ENCODE measurements at regions not wholly inside any gene's neighbourhood (a gene's known extent, or its start where the extent isn't known, plus 50 kb on each side); places are given as distances from the start of the nearest gene placed in this dataset.

DNA sequence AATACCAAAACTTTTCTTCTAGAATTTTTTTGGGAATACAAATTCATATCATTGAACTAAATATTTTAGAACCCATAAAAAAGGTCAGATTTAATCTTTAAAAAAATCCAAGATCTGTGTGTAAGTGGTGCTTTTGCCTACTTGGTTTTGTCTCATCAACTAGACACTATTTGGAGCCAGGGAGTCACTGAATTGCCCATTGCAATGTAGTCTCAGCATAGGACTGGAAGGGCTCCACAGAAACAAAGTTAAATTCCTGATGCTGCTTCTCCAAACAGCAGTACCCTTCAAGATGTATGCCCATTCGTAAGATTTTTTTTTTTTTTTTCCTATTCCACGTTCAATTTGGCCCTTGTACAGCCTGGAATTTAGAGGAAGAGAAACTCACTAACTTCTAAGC lies 208.0 kb upstream of the MPDZ start:
- DNase-seq (ENCODE audit: low spot score): no peak

DNA sequence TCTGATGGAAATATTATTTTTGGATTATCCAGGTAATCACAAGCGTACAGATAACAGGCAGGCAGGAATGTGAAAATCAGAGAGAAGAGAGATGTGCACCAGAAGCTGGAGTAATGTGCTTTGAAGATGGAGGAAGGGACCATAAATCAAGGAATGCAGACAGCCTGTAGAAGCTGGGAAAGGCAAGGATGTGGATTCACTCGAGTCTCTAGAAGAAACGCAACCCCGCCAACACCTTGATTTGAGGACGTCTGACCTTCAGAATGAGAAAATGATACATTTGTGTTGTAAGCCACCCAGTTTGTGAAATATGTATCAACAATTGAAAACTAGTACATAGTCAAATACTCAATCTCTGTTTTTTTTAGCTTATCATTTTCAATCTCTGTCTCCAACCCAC lies 207.6 kb upstream of the MPDZ start:
- DNase-seq (ENCODE audit: low spot score): no peak

DNA sequence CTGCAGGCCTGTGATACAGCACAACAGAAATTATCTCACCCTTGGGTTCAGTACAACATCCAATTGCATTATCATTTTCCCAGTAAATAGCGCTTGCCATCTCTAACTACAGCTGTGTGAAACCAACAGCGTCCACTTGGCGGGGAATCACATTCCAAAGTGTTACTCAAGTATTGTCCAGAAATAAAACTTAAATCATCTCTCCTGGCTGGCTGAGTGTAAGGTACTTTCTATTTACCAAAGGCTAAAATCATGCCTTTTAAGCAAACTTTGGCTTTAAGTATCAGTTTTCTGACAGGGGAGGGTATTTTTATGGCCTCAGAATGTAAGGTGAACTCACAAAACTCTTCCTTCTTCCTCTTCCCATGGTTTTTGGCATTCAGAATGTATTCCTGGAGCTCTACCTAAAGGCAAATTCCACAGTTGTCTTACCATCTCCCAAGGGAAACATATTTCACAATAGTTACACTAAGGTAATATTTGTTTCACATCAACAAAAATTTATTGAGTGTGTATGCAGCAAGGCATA lies 205.6 kb upstream of the MPDZ start:
- DNase-seq (ENCODE audit: low spot score): no peak

DNA sequence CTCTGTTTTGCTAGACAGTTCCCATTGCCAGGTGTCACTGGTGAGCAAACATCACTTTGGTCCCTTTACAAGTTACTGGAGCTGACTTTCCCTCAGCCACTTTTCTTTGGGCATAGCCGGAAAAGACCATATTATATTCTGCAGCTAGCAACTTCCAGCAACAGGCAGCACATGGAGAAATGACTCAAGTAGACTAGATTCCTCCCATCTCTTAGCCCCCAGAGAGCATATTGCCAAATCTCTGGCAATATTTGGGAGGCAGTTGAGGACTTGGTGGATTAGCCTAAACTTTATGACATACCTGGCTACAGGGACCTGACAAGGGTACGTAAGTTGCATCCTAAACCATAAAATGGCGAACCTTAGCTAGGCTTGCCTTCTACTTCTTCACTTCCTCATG lies 204.7 kb upstream of the MPDZ start:
- DNase-seq (ENCODE audit: low spot score): no peak

DNA sequence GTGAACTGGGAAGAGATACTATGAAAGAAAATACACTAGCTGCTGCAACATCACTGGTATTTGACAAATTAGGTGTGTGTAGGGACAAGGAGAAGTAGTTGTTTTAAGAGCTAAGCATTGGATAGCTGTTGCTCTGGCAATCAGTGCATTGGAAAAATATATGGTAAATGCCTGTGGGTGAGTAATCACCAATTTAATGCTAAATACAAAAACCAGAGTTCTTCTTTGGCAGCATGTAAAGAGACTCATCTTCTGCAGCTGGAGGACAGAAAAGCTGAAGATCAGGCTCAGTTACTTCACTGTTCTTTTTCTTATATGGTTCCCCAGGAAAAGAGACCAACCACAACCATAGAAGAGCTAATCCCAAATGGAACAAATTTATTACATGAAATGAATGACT lies 201.8 kb upstream of the MPDZ start:
- DNase-seq (ENCODE audit: low spot score): no peak

DNA sequence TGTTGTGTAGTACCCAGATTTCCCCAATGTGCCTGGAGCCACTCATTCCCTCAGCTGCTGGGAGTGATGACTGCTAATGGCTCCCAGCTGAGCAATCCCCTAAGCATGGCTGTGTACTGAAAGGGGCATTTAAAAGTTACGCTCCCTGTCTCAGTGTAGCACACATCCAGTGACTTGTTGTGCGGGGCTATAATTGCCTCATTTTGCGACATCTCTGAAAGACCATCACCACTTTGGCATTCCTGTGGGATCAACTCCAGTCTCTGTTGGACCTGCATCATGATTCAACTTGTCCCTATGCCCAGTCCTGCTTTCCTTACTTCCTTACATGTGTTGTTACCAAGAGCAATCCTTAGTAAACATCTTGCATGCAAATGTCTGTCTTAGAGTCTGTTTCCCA lies 201.2 kb upstream of the MPDZ start:
- no peak for DNase-seq (ENCODE audit: low spot score)

DNA sequence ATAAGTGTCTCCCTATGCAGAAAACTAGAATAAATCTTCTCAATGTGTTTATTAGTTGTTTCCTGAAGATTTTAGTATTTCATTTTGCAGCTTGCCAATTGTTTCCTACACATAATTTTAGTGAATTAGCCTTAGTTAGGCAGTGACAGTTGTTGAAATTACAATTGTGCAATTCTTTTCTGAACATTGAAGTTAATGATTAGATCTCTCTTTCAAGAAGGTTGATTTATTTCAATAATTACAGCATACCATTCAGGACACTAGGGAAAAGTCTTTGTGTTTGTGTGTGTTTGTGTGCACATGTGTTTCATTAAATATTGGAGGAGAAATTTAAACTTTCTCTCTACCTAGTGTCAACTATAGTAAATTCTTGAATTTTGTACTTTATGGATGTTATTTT lies 199.6 kb upstream of the MPDZ start:
- no peak for DNase-seq (ENCODE audit: low spot score)

DNA sequence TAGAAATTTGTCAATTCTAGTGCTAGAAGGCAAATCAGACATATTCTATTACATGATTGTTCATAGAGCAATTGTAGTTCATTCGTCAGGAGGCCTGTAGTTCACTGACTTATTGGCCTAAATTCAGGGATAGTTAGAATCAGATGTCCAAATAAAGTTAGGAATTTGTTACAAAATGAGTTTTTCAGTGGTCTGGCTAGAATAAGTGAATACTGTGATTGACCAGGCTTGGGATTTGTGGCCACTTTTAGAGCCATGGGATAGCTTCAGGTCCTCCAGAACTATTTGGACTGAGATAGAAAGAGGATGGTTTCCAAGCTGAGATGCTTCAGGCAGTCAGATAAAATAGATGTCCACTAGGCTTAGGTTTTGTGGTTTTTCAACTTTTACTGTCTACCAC lies 199.1 kb upstream of the MPDZ start:
- DNase-seq (ENCODE audit: low spot score): no peak

DNA sequence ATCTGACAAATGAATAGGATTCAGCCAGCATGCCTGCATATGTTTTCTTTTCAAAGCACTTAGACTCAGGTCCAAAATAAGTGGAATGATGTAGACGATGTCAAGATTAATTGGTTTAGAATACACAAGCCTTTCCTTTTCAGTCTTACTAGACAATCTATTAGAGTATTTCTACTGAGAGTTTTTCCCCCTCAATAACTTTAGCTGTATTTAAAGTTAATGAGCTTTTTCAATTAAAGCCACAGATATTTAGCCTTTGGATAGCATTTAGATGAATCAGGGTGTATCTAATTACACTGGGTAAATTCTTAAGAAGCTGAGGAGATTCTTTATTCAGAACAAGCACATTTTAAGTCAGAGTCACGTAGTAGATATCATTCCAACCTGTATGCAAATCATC lies 198.7 kb upstream of the MPDZ start:
- no peak for DNase-seq (ENCODE audit: low spot score)

DNA sequence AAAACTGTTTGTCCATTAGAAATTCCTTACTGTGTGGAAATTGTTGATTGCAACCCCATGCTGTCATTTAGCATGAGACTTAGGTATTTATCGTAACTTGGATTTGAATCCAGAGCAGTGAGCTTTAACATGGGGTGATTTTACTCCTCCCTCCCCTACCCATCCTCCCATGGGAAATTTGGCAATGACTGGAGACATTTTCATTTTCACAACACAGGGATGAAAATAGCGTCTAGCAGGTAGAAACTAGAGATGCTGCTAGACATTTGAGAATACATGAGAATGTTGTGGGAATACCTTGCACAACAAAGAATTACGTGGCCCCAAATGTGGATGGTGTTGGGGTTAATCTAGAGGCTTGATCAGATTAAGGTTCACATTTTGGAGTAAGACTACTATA lies 191.3 kb upstream of the MPDZ start:
- no peak for DNase-seq (ENCODE audit: low spot score)

DNA sequence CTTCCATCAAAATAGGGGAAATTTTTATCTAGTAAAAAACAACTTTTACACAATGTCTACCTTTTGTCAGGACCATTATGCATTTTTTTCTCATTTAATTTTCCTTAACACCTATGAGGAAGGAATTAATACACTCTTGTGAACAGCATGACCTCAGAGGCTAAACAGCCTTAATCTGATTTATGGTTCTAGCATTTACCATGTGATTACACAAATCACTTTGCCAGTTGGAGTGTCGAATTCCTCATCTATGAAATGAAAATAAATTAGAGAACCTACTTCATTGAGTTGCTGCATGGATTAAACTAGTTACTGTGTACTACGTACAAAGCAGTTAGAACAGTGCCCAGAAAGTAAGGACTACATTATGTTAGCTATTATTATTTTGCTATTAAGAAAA lies 187.7 kb upstream of the MPDZ start:
- no peak for DNase-seq (ENCODE audit: low spot score)

DNA sequence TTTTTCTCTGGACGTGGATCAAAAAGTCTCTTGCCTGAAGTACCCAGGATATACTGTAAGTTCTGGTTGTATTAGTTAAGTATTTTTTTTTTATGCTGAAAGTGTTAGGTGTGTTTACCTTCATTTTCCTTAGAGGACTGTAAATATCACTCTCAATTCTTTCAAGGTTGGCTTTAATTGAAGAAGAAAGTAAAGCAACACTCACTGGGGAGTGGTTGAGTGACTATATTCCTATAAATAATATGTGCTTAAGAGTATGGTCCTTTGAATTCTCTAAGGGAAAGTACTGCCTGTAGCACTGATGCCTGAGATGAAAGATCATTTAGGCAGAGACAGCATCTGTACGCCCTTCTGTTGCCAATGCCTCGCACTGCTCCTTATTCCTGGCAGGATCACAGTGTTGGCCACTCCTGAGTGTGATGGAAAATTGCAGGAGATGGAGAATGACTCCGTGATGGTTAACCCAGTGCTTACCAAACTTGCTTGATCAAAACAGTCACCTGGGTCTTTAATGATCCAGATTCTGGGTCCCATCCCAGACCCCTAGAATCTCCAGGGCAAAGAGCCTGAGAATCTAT lies 182.0 kb upstream of the MPDZ start:
- DNase-seq (ENCODE audit: low spot score): no peak

DNA sequence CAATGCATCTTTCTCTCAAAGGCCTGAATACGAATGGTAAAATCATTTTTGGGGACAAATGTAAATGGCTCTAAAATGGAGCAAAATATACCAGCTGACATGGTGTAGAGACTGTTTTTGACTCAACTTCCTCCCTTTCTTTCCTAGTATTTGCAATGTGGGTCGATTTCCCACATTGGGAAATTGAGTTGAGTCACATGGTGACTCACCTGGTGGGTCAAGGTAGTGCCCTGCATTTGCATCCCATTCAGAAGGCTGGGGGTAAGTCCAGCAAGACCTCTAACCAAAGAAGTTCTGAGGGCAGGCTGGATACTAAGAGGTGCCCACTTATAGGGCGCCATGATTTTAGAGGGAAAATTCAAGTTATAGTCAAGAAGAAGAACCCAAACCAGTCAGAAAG lies 179.6 kb upstream of the MPDZ start:
- no peak for DNase-seq (ENCODE audit: low spot score)

DNA sequence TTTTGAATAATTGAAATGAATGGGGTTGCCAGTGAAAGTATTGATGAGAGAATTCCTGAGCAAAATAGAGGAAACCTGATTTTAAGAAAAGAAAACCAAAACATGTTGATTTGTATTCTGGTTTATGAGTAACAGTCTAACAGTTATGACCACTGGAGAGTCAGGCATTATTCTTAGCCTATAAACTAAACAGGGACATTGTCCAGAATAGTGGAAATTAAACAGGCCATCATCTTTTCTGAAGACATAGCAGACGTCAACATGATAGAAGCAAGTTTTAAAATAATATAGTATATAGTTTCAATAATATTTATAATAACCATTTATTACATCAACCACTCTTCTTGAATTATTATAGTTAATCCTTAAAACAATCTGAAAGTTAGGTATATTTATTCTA lies 178.3 kb upstream of the MPDZ start:
- DNase-seq (ENCODE audit: low spot score): no peak

DNA sequence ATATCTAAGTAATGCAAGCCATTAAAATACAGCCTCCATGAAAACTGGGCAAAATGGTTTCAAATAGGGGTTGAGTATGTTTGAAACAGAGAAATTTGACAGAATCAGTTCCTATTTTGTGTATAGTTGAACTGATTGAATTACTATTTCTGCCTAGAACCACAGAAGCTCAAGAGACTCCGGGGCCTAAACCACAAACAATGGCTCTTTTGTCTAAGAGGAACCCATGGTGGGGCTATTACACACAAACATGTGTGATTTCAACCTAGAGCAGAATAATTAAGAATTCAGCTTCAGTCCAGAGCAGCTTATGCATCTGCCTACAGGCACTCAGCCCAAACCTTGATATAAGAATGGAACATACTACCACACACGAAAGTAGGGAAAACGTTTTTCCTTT lies 171.2 kb upstream of the MPDZ start:
- no peak for DNase-seq (ENCODE audit: low spot score)

DNA sequence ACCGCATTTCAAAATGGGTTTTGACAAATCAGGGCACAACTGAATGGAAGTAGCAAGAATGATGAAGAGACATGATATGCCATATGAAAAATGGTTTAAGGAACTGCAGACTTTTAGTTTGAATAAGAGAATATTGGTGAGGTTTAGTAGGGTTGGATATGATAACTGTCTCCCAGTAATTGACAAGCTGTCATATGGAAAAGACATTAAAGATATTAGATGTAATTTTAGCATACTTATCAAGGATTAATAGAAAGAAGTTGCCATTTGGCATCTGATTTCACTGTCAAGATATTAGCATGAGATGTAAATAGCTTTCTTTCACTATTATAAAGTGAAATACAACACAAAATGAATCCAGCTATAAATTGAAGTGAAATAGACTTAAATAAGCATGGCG lies 169.0 kb upstream of the MPDZ start:
- no peak for DNase-seq (ENCODE audit: low spot score)

DNA sequence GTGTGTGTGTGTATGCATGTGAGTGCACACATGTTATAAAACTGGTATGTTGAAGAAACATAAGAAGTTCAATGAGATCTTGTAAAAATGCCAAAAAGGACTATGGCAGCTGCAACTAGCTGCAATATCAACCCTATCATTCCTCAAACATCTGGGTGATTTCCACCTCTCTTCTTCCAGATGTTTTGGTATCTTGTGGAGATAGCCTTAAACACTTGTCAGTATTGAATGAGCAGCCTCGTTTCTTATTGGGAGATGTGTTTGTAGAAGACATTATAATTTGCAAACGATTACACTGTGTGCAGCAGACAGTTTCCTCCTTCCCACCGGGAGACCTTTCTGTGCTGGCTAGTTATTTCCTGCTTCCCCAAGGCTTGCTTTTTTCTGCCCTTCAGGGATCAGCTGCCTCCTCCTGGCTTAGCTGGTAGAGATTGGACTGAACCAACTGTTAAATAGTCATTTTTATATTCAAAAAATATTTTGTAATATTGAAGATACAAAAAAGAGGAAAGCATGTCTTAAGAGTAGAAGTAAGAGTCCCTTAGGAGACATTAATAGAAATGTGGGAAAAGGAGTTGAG lies 168.4 kb upstream of the MPDZ start:
- no peak for DNase-seq (ENCODE audit: low spot score)

DNA sequence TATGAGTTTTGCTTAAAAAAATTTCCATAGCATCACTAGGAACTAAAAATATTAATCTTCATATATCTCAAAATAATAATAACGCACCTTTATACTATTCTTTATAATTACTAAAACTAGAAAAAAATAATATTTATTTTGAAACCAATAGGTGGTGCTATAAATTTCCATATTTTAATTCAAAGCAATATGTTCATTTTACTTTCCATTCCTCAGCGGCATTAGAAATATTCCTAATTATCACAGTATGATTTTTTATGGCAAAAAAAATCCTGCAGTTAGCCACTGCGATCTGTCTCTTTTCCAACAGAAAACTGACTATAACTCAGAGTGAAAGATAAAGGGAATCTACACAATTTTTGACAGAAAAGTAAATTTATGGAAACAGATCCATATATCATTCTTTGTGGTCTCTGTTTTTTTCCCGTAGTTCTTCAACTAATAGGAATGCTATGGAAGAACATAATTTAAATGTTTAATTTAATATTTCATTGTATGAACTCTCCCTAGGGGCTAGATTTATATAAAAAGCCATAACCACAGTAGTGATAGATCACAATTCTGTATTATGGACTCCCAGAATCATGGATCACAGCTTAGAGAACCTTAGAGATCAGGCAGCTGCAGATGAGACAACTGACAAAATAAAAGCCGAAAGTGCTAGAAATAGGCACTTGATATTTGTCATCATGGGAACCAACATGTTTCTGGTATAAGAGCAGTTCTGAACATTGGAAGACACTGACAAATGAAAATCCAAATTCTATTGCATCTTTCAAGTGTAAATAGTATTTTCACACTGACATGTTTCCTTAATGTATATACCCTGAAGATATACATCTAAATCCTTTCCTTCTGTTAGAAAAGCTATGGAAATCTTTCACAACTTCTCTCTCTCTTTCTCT lies 167.7 kb upstream of the MPDZ start:
- DNase-seq (ENCODE audit: low spot score): no peak

DNA sequence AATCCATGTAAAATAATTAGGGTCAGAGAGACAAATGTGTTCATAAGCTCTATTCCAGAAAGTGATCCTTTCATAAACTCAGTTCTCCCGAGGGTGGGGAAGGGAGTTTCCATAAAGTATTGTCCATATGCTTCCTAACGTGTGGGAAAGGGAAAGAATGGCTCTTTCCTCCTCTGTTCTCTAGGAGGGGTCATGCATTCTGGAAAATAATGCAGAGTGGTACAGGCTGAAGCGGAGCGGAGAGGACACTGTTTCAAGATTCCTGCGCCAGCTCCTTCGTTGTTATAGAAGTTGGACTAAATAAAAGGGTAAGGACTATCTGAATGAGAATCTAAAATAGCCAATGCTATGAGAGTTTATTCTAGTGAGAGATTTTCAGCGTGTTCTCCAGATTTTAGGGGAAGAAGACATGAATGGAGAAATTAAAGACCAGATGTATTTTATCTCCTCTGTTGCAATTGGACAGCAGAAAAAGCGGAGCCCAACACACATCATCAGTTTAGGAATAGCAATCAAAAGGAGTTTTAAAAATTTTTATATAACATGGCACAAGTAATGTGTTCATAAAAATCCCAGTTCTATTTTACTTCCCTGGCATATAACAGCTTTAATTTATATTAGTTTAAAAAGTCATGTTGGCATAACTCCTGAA lies 166.9 kb upstream of the MPDZ start:
- no peak for DNase-seq (ENCODE audit: low spot score)

DNA sequence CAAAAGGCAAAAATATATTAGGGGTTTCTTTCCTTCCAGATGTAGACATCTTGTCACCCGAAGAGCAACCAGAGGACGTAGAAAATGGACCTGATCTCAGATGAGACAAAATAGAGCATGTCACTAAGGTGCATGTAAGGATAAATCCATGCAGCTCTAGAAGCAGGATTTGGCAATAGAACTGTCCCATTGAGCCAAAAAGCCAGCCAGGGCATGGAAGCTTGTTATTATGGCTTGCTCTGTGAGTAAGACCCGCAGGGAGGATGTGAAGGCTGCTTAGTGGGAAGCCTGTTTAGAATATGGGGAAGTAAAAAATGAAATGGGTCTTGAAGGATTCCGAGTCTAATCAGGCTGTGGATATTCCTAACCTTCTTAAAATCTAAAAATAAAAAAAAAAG lies 165.6 kb upstream of the MPDZ start:
- no peak for DNase-seq (ENCODE audit: low spot score)

DNA sequence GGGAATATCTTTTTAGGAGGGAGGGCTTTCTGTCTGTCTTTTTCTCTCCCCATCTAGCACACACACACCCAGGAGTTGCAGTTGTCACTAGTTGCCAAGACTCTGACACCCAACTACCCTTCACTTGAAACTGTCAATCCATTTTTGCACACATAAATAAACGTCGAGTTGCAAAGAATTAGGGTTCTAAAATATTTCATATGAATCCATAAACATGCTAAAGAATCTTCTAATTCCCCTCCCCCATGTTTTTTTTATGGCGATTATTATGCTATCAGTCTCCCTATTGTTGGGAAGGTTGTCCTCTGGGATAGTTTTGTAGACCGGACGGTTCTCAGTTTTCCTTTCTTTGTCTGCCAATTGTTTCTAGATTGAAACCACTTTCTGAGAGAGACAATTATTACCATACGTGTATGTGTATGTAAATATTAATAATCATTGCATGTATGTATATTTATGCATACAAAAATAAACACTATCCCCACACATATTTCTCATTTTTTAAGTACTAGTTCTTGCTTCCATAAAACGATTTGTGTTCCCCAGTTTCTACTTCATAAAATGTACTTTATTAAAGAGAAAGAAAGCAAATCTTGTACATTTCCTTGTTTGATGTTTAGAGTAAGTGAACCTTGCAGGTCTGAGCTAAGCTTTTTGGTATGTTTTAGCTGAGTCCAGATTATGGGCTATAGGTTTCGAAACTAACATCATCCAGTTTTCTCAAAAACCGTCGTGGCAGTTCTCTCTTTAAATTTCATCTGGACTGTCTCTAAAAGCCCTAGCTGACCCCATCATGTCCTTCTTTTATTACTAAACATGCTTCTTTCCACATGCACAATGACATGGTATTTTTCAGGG lies 165.0 kb upstream of the MPDZ start:
- no peak for DNase-seq (ENCODE audit: low spot score)

Data from left forelimb (tissue), 1 donor.